H1 (cell line): ENCODE measurements at regions not wholly inside any gene's neighbourhood (a gene's known extent, or its start where the extent isn't known, plus 50 kb on each side); places are given as distances from the start of the nearest gene placed in this dataset.

Experiments used
- ASH2L ChIP-seq: fragments of 200-600, 300-600 bp; sonication (generic); IDR thresholded peaks from one replicate; pipeline ENCODE4 v1.7.1; 2017; ENCODE audit warnings: low read length
- CREB1 ChIP-seq: IDR thresholded peaks from 2 replicates; pipeline ENCODE4 v1.6.1; 2012; ENCODE audit warnings: inconsistent platforms
- FOSL1 ChIP-seq: IDR thresholded peaks from 2 replicates; pipeline ENCODE4 v1.6.1; 2011; ENCODE audit warnings: mild to moderate bottlenecking, low read depth, low read length, moderate library complexity; ENCODE audit not compliant: insufficient read depth
- POLR2AphosphoS5 ChIP-seq: IDR thresholded peaks from 2 replicates; pipeline ENCODE4 v1.6.1; 2011; ENCODE audit warnings: low read depth, low read length
- POU5F1 ChIP-seq: IDR thresholded peaks from 2 replicates; pipeline ENCODE4 v1.6.1; 2011; ENCODE audit warnings: low read depth, mild to moderate bottlenecking, low read length, moderate library complexity
- SIX5 ChIP-seq: IDR thresholded peaks from 2 replicates; pipeline ENCODE4 v1.6.1; 2011; ENCODE audit warnings: mild to moderate bottlenecking, low read depth, low read length
- TAF1 ChIP-seq: IDR thresholded peaks from 2 replicates; pipeline ENCODE4 v1.6.1; 2011; ENCODE audit warnings: mild to moderate bottlenecking, low read depth, low read length
- TF ChIP-seq, protein P1 (sequence below): IDR thresholded peaks from 2 replicates; pipeline ENCODE4 v1.6.1; 2012; ENCODE audit warnings: inconsistent platforms

DNA sequence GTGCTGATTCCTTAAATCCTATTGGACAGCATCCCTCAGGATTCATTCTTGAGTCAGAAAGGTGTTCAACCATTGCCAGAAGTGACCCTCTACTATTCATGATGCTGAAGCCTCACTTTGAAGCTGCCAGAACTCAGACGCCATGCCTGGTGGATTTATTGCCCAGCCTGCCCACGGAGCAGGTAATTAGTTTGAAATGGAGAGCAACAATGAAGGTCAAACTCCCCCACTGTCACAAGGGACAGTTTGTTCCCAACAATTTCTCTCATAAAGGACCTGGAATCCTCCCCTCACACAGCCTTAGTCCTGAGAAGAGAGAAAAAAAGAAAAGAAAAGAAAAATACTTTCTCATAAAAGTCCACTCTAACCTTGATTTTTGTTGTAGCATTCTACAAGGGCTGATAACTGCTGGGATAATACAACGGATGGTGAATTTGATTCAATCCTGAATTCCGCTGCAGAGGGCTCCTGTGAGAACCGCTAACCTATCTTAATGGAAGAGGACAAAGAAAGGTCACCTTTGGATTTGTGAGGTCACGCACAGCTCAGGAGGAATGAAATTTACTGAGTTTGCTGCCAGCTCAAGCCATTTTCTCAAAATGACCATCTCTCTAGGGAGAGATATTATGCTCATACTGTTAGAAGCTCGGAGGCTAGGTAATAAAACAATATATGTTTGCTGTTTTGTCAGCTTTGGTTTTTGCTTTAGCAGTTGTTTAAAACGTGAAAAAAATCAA, 161.6 kb upstream of the SYN3 start (continued):
- TF ChIP-seq, protein P1, sequence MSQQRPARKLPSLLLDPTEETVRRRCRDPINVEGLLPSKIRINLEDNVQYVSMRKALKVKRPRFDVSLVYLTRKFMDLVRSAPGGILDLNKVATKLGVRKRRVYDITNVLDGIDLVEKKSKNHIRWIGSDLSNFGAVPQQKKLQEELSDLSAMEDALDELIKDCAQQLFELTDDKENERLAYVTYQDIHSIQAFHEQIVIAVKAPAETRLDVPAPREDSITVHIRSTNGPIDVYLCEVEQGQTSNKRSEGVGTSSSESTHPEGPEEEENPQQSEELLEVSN = no peak
- TF ChIP-seq CREB1 (no peak), POU5F1 (no peak), FOSL1 (no peak), POLR2AphosphoS5 (no peak), TAF1 (no peak), ASH2L (no peak), SIX5 (no peak)
- TF ChIP-seq, all 59 proteins: peak for 0
